MM.1S (cell line): ENCODE measurements at regions not wholly inside any gene's neighbourhood (a gene's known extent, or its start where the extent isn't known, plus 50 kb on each side); places are given as distances from the start of the nearest gene placed in this dataset.
A peak's percentile ranks its signal among the peaks of the same experiment; 100 is the strongest.
"Not testable (repeated sequence)": the region's sequence is repeated elsewhere in the genome, so short reads cannot be mapped to it uniquely, and the experiment has no call there.

Experiments
- DNase-seq: peaks from one replicate; pipeline ENCODE4 v3.0.0-alpha.2; 2015
- H2AFZ ChIP-seq: fragments of 300-600 bp; sonication (generic); 2 replicates; pipeline ENCODE4 v1.6.0; 2016; ENCODE audit warnings: antibody characterized with exemption, low read length
- H3F3A ChIP-seq: fragments of 300-600 bp; sonication (generic); 2 replicates; pipeline ENCODE4 v1.6.1; 2016; ENCODE audit warnings: mild to moderate bottlenecking, antibody characterized with exemption, low read length, moderate library complexity, mixed read lengths; ENCODE audit not compliant: insufficient read depth
- H3K27ac ChIP-seq: fragments of 300-600 bp; sonication (generic); 2 replicates; pipeline ENCODE4 v1.5.1; 2016; ENCODE audit warnings: mild to moderate bottlenecking, low read length
- H3K27me3 ChIP-seq: fragments of 300-600 bp; sonication (generic); replicated peaks from 2 replicates; pipeline ENCODE4 v1.6.0; 2016; ENCODE audit warnings: low read length; ENCODE audit not compliant: insufficient read depth
- H3K36me3 ChIP-seq: fragments of 300-600 bp; sonication (generic); replicated peaks from 2 replicates; pipeline ENCODE4 v1.6.1; 2016; ENCODE audit warnings: mild to moderate bottlenecking, low read length, mixed read lengths; ENCODE audit not compliant: insufficient read depth
- H3K4me1 ChIP-seq: fragments of 300-600 bp; sonication (generic); 2 replicates; pipeline ENCODE4 v1.6.1; 2016; ENCODE audit warnings: low read length, mixed read lengths
- H3K4me2 ChIP-seq: fragments of 300-600 bp; sonication (generic); 2 replicates; pipeline ENCODE4 v1.6.0; 2016; ENCODE audit warnings: low read depth, low read length
- H3K4me3 ChIP-seq: fragments of 300-600 bp; sonication (generic); 2 replicates; pipeline ENCODE4 v1.5.1; 2016; ENCODE audit warnings: low read length, mixed read lengths
- H3K79me2 ChIP-seq: fragments of 300-600 bp; sonication (generic); 2 replicates; pipeline ENCODE4 v1.6.1; 2016; ENCODE audit warnings: mixed run types, low read length, mixed read lengths
- H3K9ac ChIP-seq: fragments of 300-600 bp; sonication (generic); 2 replicates; pipeline ENCODE4 v1.6.1; 2016; ENCODE audit warnings: low read length, mixed read lengths
- H3K9me2 ChIP-seq: fragments of 300-600 bp; sonication (generic); replicated peaks from 2 replicates; pipeline ENCODE4 v1.6.1; 2016; ENCODE audit warnings: mild to moderate bottlenecking, low read length, mixed read lengths; ENCODE audit not compliant: insufficient read depth
- H3K9me3 ChIP-seq: fragments of 300-600 bp; sonication (generic); replicated peaks from 2 replicates; pipeline ENCODE4 v1.6.1; 2016; ENCODE audit warnings: mild to moderate bottlenecking, low read length, mixed read lengths; ENCODE audit not compliant: insufficient read depth
- H4K20me1 ChIP-seq: fragments of 300-600 bp; sonication (generic); 2 replicates; pipeline ENCODE4 v1.6.1; 2016; ENCODE audit warnings: mild to moderate bottlenecking, low read length, moderate library complexity, mixed read lengths; ENCODE audit not compliant: insufficient read depth
- EZH2 ChIP-seq: fragments of 300-600 bp; sonication (generic); optimal IDR thresholded peaks from 2 replicates; pipeline ENCODE3; 2017; ENCODE audit warnings: low read depth, mild to moderate bottlenecking, antibody characterized with exemption, low read length, mixed read lengths
- EZH2phosphoT487 ChIP-seq: fragments of 300-600 bp; sonication (generic); IDR thresholded peaks from 2 replicates; pipeline ENCODE4 v1.6.1; 2018; ENCODE audit warnings: antibody characterized with exemption, low read length
- TF ChIP-seq, protein P1 (sequence below): fragments of 300-600 bp; sonication (generic); IDR thresholded peaks from 2 replicates; pipeline ENCODE4 v1.5.1; 2016; ENCODE audit warnings: antibody characterized with exemption, low read length, mixed read lengths

DNA sequence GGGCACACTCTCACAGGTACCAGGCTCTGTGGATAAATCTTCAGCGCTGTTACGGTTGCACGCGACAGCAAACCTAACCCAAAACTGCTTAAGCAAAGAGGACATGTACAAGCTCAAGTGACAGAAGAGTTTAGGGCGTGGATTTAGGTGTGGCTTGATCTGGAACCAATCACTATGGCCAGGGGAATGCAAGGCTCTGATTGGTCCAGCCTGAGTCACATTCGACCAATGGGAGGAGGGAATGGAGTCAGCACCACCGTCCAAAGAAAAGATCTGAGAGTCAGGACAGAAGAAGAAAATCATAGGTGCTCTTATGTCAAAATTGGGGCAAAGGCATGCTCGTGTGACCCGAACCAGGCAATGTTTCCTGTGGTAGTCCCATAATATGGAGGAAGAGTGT is 139.0 kb downstream of the TRIM43 start:
- no peaks in the 10 kb centered on the region for H3K36me3 ChIP-seq
- no peak overlapping the region for H3K4me2 ChIP-seq
- TF ChIP-seq EZH2 = no peak
- TF ChIP-seq, protein P1, sequence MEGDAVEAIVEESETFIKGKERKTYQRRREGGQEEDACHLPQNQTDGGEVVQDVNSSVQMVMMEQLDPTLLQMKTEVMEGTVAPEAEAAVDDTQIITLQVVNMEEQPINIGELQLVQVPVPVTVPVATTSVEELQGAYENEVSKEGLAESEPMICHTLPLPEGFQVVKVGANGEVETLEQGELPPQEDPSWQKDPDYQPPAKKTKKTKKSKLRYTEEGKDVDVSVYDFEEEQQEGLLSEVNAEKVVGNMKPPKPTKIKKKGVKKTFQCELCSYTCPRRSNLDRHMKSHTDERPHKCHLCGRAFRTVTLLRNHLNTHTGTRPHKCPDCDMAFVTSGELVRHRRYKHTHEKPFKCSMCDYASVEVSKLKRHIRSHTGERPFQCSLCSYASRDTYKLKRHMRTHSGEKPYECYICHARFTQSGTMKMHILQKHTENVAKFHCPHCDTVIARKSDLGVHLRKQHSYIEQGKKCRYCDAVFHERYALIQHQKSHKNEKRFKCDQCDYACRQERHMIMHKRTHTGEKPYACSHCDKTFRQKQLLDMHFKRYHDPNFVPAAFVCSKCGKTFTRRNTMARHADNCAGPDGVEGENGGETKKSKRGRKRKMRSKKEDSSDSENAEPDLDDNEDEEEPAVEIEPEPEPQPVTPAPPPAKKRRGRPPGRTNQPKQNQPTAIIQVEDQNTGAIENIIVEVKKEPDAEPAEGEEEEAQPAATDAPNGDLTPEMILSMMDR = no peak
- TF ChIP-seq EZH2phosphoT487 = no peak
- no peaks in the 10 kb centered on the region for H4K20me1 ChIP-seq
- no peaks in the 10 kb centered on the region for H3K9me2 ChIP-seq
- no peak for DNase-seq
- no peaks in the 10 kb centered on the region for H3K9me3 ChIP-seq
- H3K27me3 ChIP-seq = no peaks in the 10 kb centered on the region
- peaks cover 12% of the 10 kb centered on the region for H3K4me1 ChIP-seq
- no peaks in the 10 kb centered on the region for H3F3A ChIP-seq
- H3K79me2 ChIP-seq = no peaks in the 10 kb centered on the region
- H3K4me3 ChIP-seq = no peak overlapping the region
- H3K27ac ChIP-seq = no peak overlapping the region
- no peak overlapping the region for H2AFZ ChIP-seq
- no peak overlapping the region for H3K9ac ChIP-seq

DNA sequence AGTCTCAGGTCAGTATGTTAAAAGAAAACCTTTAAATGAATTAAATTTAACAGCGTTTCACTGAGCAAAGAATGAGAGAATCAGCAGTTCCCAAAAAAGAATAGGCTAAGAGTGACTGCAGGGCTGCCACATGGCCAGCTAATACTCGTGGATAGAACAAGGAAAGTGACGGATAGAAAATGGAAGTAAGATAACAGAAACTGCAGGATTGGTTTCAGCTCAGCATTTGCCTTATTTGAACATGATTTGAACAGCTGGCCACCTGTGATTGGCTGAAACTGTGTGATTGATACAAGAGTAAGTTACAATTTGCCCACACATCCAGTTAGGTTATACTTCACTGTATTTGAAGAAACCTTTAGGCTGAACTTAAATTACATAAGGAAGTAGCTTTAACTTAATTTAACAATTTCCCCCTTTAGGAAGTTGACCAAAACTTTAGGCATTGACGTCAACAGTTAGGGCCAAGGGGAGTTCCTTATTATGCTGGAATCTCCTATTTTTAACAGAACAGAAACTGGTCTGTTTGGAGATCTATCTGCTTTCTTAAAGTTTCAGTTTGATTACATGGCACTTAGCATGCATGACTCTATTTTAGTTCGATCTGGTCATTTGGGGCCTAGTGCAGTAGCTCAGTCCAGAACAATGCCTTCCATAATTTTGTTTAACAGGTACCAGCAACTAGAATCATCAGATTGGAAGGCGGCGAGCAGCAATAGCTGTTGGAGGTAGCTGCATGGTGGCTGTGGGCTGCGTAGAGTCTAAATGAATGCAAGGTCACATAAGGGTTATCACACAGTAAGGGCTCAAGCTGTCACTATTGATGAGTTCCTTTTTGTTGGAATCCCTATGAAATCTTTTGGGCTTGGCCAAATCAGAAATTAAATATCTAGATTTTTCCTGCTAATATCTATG is 143.4 kb downstream of the TRIM43 start:
- Histone ChIP-seq H3K9me2 (no peaks in the 10 kb centered on the region), H3K4me3 (no peak overlapping the region), H3K79me2 (no peaks in the 10 kb centered on the region), H3K9me3 (no peaks in the 10 kb centered on the region), H3K27ac (no peak overlapping the region), H3K27me3 (no peaks in the 10 kb centered on the region), H4K20me1 (no peaks in the 10 kb centered on the region), H3K9ac (no peak overlapping the region), H3K4me1 (peaks cover 13% of the 10 kb centered on the region), H3K36me3 (no peaks in the 10 kb centered on the region), H3K4me2 (peak overlapping the region; percentile 16; the same call in 1 of the 2 replicates), H2AFZ (peak overlapping the region; percentile 29; the same call in 1 of the 2 replicates), H3F3A (no peaks in the 10 kb centered on the region)
- TF ChIP-seq EZH2 (no peak), EZH2phosphoT487 (no peak)
- TF ChIP-seq, protein P1 = no peak
- DNase-seq = no peak

DNA sequence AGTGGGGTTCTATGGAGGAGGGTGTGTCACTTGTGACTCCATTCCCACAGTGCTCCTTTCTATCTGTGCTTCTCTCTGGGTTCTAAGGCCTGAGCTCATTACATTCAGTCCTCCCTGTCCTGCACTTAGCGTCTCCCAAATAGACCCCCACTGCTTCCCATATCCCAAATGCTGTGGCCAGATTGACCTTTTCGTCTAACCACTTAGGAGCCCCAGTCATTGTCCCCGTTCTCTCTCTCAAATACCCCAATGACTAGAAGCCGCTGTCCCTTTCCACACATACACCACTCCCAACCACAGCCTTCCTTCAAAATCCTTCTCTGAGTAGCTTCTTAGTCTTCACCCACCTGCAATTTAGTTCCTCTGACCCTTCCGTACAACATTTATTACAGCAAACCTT is 146.5 kb downstream of the TRIM43 start:
- Histone ChIP-seq H3F3A (no peaks in the 10 kb centered on the region), H3K9me2 (no peaks in the 10 kb centered on the region), H3K4me3 (no peak overlapping the region), H4K20me1 (no peaks in the 10 kb centered on the region), H3K27ac (no peak overlapping the region), H3K79me2 (no peaks in the 10 kb centered on the region), H2AFZ (no peak overlapping the region), H3K9me3 (no peaks in the 10 kb centered on the region), H3K36me3 (no peaks in the 10 kb centered on the region), H3K4me2 (no peak overlapping the region), H3K27me3 (no peaks in the 10 kb centered on the region), H3K9ac (no peak overlapping the region), H3K4me1 (peaks cover 13% of the 10 kb centered on the region)
- TF ChIP-seq EZH2phosphoT487 = no peak
- TF ChIP-seq EZH2 = no peak
- TF ChIP-seq, protein P1 = no peak
- DNase-seq = no peak

DNA sequence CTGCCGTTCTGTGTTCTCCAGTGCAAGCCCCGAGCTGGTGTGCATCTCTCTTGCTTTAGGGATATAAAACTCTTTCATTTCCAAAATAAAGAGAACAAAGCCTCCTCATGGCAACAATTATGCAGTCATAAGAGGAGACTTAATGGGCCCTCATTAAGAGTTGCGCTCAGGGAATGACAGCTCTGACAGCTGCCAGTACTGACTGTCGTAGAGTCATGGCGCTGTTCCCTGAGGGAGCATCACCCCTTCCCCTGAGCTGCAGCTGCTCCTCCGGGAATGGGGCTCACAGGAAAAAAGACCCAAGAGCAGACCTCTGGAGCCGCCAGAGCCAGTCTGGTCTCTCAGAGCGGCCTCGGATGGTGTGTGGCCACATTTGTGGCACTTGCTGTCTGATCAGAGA is 160.3 kb downstream of the TRIM43 start:
- not testable (repeated sequence) for H4K20me1 ChIP-seq, H3K27me3 ChIP-seq, H3K9ac ChIP-seq, H3K27ac ChIP-seq, H3F3A ChIP-seq, DNase-seq, H3K4me2 ChIP-seq, H3K4me3 ChIP-seq, H3K9me2 ChIP-seq, H3K79me2 ChIP-seq, H3K36me3 ChIP-seq, H2AFZ ChIP-seq, H3K4me1 ChIP-seq, H3K9me3 ChIP-seq

DNA sequence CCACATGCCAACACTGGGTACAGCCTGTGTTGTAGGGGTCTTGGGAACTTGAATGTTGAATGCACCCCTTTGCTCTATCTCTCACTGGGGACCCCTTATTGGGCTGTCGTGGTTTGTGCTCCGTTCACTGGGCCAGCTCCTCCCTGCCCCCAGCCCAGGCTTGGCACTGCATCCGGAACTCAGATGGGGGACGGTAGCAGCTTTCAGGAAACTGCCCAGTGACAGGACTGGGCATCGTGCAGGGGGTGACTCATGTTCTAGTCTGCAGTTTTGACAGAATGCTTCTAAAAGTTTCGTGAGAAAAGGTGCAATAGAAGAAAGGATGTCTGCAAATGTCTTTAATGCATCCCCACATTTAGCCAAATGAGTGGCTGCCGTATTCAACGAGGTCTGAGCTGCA is 162.0 kb downstream of the TRIM43 start:
- not testable (repeated sequence) for H3K79me2 ChIP-seq, H3F3A ChIP-seq, H4K20me1 ChIP-seq, H3K9me2 ChIP-seq, DNase-seq, H3K27me3 ChIP-seq, H2AFZ ChIP-seq, H3K4me2 ChIP-seq, H3K4me1 ChIP-seq, H3K36me3 ChIP-seq, H3K9me3 ChIP-seq, H3K9ac ChIP-seq, H3K27ac ChIP-seq, H3K4me3 ChIP-seq
